GM18511 (cell line): ENCODE measurements at regions not wholly inside any gene's neighbourhood (a gene's known extent, or its start where the extent isn't known, plus 50 kb on each side); places are given as distances from the start of the nearest gene placed in this dataset.

Experiments
- ATAC-seq: cut with Tn5 transposase; IDR thresholded peaks from one replicate; pipeline ENCODE4 v1.9.1; 2021; ENCODE audit warnings: mild to moderate bottlenecking, moderate library complexity; ENCODE audit not compliant: unreplicated experiment

GRCh38 chr7:19871102-19871501, 97.7 kb upstream of the TMEM196 start:
- no peak for ATAC-seq

GRCh38 chr7:19869979-19870378, 96.6 kb upstream of the TMEM196 start:
- peak; percentile 53 for ATAC-seq

GRCh38 chr7:19853261-19853832, 79.9 kb upstream of the TMEM196 start:
- no peak for ATAC-seq

- ATAC-seq, result no peak
These were observed 78.8 kb upstream of the TMEM196 start for GRCh38 chr7:19852192-19852591.

- no peak for ATAC-seq
These were observed 78.1 kb upstream of the TMEM196 start for GRCh38 chr7:19851504-19851903.

GRCh38 chr7:19834566-19834965, 61.1 kb upstream of the TMEM196 start:
- no peak for ATAC-seq

- no peak for ATAC-seq
These were observed 57.2 kb upstream of the TMEM196 start for GRCh38 chr7:19830604-19831003.
